ENCODE measurements at regions not wholly inside any gene's neighbourhood (a gene's known extent, or its start where the extent isn't known, plus 50 kb on each side); places are given as distances from the start of the nearest gene placed in this dataset.
A peak's percentile ranks its signal among the peaks of the same experiment; 100 is the strongest.

DNA sequence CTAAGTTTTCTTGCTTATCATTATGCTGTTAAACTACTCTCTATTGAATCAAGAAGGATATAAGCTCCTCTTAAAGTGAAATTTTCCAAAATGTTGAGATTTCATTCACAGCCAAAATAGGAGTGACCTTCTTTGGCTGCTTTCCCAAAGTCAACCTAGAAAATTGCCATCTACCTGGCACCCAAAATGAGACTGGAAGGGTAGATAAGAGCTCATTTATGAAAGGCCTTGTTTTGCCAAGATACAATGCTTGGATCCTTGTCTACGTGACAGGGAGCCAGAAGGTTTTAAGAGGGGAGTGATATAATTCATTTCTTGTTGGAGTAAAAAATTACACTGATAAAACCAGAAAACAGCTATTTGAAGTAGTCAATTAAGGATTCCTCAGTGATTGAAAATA, 287.1 kb downstream of the IZUMO3 start:
- 39 to 55% methylated on average over 1 of the region's 1 CpG for WGBS, 2 donors

GRCh38 chr9:24257726-24258125, 288.0 kb downstream of the IZUMO3 start:
- Histone ChIP-seq H3K4me1 (no peaks in the 10 kb centered on the region), H3K27ac (no peak overlapping the region), H3K27me3 (no peaks in the 10 kb centered on the region), H3K9me3 (no peaks in the 10 kb centered on the region), H3K4me3 (replicated peaks in 1 of 3) (no peak overlapping the region), H3K36me3 (no peaks in the 10 kb centered on the region)
- intact Hi-C loops (cut with DNase I): no loop called here
- no peak for TF ChIP-seq POLR2A (IDR thresholded peaks at IDR 0.05)
- TF ChIP-seq CTCF (IDR thresholded peaks at IDR 0.05): no peak
- no peak for DNase-seq
- WGBS, 2 donors: 86 to 88% methylated on average over 1 of the region's 1 CpG

More for the DNA sequence above, 287.1 kb downstream of the IZUMO3 start:
- Histone ChIP-seq H3K4me3 (replicated peaks in 1 of 3) (no peak overlapping the region), H3K27me3 (no peaks in the 10 kb centered on the region), H3K4me1 (no peaks in the 10 kb centered on the region), H3K9me3 (no peaks in the 10 kb centered on the region), H3K27ac (no peak overlapping the region), H3K36me3 (no peaks in the 10 kb centered on the region)
- no peak for TF ChIP-seq CTCF (IDR thresholded peaks at IDR 0.05)
- TF ChIP-seq POLR2A (IDR thresholded peaks at IDR 0.05): no peak
- intact Hi-C loops (cut with DNase I): no loop called here
- DNase-seq: no peak

DNA sequence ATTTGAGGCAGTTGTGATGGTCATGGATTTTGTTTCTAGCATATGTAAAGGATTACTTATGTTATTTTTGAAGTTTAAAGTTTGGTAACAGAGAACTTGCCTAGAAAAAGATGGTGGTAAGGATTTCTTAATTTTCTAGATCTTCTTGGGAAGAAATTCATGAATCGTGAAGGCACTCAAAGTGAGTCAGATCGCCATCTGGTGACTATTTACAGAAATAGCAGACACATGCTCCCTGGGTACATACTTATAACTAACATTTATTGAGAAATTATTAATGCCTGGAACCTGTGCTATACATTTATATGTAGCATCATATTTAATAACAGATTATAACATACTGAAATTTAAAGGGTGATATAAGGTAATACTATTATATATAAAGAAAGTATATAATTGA, 299.7 kb downstream of the IZUMO3 start:
- H3K27ac ChIP-seq: no peak overlapping the region
- no peaks in the 10 kb centered on the region for H3K9me3 ChIP-seq
- H3K4me3 ChIP-seq (replicated peaks in 1 of 3): no peak overlapping the region
- no peaks in the 10 kb centered on the region for H3K4me1 ChIP-seq
- 19 to 28% methylated on average over 2 of the region's 2 CpGs for WGBS, 2 donors
- H3K27me3 ChIP-seq: no peaks in the 10 kb centered on the region
- no peaks in the 10 kb centered on the region for H3K36me3 ChIP-seq
- intact Hi-C loops (cut with DNase I): no loop called here
- no peak for DNase-seq
- TF ChIP-seq CTCF (IDR thresholded peaks at IDR 0.05) (peak in 1 of 6 experiments; percentile 7), POLR2A (IDR thresholded peaks at IDR 0.05) (no peak)

DNA sequence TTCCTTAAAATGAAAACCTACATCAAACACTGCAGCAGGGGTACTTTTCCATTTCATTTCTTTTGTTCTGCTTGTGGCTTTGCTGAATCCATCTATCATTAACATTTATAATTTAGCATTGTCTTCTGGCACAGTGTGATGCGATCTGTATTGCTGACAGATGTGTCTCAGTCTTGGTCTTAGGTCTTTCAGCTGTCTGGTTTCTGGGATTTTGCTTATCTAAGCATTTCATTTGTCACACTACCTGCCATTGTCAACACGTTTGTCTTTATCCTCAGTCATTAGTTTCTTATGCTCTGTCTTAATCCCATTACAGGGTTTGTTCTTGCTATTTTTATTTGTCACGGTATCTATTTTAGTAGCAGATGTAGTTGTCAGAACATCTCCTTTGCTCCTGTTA, 303.1 kb downstream of the IZUMO3 start:
- 76 to 82% methylated on average over 3 of the region's 3 CpGs for WGBS, 2 donors
- H3K27ac ChIP-seq: no peak overlapping the region
- H3K4me1 ChIP-seq: no peaks in the 10 kb centered on the region
- no peaks in the 10 kb centered on the region for H3K36me3 ChIP-seq
- no peak for DNase-seq
- TF ChIP-seq POLR2A (IDR thresholded peaks at IDR 0.05) (no peak), CTCF (IDR thresholded peaks at IDR 0.05) (no peak)
- H3K27me3 ChIP-seq: no peaks in the 10 kb centered on the region
- no peak overlapping the region for H3K4me3 ChIP-seq (replicated peaks in 1 of 3)
- intact Hi-C loops (cut with DNase I): no loop called here
- no peaks in the 10 kb centered on the region for H3K9me3 ChIP-seq

GRCh38 chr9:24218656-24219055, 327.0 kb downstream of the IZUMO3 start:
- 68 to 79% methylated on average over 2 of the region's 2 CpGs for WGBS, 2 donors

More at GRCh38 chr9:24218656-24219055, 327.0 kb downstream of the IZUMO3 start:
- Histone ChIP-seq H3K27ac (no peak overlapping the region), H3K4me1 (no peaks in the 10 kb centered on the region), H3K9me3 (no peaks in the 10 kb centered on the region), H3K36me3 (no peaks in the 10 kb centered on the region), H3K27me3 (no peaks in the 10 kb centered on the region), H3K4me3 (replicated peaks in 1 of 3) (no peak overlapping the region)
- intact Hi-C loops (cut with DNase I): no loop called here
- DNase-seq: no peak
- TF ChIP-seq POLR2A (IDR thresholded peaks at IDR 0.05) (no peak), CTCF (IDR thresholded peaks at IDR 0.05) (no peak)
